GM21423 (cell line): ENCODE measurements at regions not wholly inside any gene's neighbourhood (a gene's known extent, or its start where the extent isn't known, plus 50 kb on each side); places are given as distances from the start of the nearest gene placed in this dataset.

ENCODE experiments used
- ATAC-seq: cut with Tn5 transposase; IDR thresholded peaks from one replicate; pipeline ENCODE4 v1.9.1; 2021; ENCODE audit warnings: mild to moderate bottlenecking, moderate library complexity; ENCODE audit not compliant: unreplicated experiment

DNA sequence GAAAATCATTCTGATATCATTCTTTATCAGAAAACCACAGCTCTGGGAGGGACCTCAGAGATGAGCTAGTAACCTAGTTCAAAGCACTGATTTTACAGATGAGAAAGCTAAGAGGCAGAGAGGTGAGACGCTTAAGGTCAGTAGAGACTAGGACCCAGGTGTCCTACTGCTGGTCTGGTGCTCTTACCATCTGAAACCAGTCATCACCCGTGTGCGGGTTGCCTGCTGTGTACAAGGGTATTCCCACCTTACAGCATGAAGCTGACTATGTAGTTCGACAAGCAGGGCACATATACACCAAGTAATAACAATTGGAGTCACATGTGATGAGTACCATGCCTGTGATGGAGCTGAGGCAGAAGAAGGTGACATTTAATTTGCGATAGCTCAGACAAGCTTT is 133.7 kb downstream of the ADAMTS15 start:
- no peak for ATAC-seq

DNA sequence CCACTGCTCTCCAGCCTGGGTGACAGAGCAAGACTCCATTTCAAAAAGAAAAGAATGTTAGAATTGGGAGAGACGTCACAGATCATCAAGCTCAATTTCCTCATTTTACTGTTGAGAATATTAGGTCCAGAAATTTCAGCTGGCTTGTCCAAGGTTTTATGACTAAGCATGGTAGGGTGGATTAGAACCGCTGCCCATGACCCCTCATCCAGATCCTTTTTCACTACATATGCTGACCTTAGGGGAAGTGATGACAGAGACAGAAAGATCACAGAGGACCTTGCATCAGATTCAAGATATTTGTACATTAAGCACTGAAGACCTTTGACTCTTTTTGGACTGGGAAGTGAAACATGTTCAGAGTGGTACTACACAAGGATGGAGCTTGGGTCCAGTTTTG is 134.5 kb downstream of the ADAMTS15 start:
- no peak for ATAC-seq

DNA sequence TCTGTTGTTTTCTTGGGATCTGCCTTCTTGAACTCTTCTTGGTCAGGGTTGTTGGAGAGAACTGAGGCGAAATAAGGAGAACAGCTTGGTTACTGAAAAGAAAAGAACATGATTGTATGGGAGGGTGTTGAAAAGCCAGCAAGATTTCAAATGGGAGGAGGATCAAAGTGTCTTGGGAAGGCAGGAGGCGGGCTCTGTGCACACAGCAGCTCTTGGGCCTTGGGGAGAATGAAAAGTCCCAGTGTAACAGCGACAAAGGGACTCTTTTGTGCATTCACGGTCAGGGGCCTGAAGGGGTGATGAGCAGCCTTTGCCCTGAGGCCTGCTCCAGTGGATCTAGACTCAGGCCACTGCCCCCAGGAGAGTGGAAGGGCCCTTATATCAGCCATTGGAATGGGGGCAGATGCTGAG is 135.4 kb downstream of the ADAMTS15 start:
- no peak for ATAC-seq

DNA sequence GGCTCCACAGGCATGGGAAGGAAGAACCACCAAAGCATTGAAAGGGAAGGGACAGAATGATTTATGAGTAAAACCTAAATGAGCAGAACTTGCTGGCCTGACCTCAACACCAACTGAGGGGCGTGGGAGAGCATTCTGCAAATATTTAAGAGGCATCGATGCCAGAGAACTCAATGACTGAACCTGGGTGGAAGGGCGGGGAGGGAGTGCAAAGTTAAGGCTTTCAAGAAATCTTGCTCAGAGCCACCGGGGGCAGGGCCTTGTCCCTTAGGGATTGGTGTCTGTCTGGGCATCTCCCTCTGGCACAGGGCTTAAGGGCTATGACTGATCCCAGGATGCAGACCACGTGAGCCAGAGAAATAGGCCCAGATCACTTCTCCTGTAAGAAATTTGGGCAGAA is 137.1 kb downstream of the ADAMTS15 start:
- no peak for ATAC-seq

DNA sequence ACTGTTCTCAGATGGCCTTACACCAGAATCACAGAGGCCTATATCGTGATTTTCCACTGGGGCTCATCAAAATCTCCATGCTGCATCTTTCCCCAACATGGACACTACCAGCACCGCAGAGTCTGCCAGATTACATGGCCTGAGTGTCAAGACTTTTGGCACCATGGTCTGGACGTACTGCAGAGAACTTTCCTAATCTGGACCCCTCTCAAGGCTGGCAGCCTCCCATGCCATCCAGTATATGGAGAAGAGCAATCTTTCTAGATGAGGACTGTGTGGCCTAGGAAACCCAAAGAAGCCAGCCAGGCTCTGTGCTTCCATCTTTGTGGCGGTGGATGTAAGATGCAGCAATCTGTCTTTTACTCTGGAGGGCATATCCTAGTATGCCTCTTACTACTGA is 139.2 kb downstream of the ADAMTS15 start:
- ATAC-seq: no peak

DNA sequence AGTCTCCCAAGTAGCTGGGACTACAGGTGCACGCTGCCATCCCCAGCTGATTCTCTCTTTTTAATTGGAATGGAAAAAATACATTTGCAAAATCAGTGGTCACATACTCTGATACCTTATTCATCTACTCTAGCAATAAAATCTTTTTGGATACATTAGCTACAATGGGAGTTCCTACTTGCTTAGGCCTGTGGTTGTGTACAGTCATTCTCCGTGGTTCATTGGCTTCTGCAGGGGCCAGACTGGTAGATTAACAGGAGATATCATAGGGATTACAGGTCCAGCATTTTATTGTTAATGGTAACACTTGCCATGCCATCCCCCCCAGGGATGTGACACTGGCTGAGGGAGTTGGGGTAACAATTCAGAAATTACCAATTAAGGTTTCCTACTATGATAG is 140.0 kb downstream of the ADAMTS15 start:
- ATAC-seq: no peak

DNA sequence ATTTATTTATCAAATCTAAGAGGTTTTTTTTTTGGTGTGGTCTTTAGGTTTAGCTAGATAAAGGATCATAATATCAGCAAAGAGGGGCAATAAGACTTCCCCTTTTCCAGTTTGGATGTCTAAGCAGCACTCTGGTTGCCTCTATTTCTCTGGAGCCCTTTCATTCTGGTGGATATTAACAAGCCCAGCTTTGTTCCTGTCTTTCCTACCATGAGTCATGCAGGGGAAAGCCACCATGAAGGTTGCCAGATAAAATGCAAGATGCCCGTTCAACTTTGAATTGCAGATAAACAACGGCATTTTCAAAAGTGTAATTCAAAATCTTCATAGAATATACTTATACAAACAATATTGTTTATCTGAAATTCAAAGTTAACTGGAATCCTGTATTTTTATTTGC is 143.6 kb downstream of the ADAMTS15 start:
- ATAC-seq: no peak

DNA sequence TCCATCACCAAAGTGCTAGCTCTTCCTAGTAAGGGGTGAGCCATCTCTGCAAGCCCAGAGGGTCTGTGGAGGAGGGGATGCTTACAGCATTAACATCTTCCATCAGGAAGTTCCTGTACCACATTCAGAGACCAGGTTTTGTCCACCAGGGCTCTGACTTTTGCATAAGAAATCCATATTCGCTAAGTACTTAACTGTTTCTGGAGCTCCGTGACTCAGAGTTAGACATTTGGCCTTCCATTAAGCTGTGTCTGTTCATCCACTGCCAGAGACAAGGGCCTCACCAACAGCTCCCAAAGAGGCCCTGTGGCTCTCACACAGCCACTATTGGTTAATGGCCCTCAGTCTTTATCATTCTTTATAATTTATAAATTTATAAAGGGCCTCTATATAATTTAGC is 144.6 kb downstream of the ADAMTS15 start:
- no peak for ATAC-seq

DNA sequence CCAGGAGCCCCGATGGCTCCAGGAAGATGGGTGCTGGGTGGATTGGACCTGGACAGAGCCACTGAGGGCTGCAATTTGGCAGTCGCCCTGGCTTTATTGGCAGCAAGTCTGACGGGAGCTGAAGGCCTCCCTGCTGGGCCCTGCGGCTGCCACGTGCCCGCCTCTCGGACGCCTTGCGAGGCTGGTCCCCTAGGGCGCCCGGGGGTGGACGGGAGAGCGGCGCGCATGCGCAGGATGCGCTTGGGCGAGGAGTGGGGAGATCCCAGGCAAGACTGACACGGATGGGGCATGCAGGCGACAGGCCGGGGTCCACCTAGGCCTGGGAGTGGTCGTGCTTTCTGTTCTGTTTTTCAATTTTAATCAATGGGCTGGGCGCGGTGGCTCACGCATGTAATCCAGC is 150.0 kb downstream of the ADAMTS15 start:
- no peak for ATAC-seq

DNA sequence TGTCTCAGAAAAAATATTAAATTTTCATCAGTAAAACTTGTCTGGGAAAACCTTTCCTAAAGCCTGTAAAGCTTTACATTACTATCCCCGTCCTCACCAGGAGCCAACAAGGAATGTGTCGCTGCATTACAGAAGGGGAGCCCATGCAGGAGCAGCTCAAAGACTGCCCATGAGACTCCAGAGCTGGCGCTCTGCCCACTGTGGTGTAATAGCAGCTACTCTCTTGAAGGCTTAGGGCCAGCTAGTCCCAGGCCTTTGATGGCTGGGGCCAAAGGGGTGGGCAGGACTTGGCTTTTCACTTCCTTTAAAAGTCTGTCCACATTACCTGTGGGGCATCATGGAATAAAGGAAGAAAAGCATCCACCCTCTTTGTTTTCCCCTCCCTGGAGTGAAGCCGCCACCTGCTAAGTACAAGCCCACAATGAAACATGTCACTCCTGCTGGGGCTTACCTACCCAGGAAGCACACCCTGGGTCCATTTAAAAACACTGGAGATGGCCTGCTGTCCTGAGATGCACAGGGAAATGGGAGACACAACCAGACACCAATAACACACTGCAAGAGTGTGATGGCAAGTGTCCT is 150.7 kb downstream of the ADAMTS15 start:
- no peak for ATAC-seq

DNA sequence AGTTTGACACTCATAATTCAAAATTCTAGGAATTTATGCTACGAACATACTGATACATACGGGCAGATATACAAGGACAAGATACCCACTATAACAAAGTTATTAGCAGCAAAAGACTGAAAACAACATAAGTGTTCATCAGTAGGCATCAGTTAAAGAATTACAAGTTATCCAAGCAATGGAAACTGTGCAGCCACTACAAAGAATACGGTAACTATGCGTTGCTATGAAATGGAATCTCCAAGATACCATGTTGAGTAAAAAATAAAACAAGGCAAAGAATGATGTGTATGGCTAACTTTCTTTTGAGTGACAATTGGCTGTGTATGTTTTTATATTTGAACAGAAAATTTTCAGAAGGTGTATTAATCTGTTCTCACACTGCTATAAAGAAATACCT is 151.7 kb downstream of the ADAMTS15 start:
- ATAC-seq: no peak

DNA sequence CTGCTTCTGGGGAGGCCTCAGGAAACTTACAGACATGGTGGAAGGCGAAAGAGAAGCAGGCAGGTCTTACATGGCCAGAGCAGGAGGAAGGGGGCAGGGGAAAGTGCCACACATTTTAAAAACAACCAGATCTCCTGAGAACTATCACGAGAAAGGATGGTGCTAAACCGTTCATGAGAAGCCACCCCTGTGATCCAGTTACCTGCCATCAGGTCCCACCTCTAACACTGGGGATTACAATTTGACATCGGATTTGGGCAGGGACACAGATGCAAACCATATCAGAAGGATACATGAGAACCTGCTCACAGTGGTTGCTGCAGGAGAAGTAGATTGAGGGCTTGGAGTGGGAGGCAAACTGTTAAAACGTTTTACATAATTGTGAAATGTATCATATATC is 152.2 kb downstream of the ADAMTS15 start:
- no peak for ATAC-seq

DNA sequence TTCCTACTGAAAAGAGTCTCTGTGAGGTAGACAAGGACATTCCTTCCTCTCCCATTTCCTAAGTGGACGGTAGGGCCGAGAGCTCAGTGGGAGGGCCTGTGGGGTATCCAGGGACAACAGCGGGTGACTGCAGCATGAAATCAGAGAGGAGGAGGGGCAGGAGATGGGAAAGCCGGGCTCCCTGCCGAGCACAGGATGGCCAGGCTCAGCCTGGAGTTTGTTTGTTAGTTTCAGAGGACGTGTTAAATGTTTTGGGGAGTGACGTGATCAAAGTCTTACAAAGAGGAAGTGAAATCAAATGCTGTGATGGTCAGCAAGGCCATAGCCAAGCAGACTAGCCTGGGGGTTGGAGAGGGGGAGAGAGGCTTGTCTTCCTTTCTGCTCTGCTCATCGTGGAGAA is 152.7 kb downstream of the ADAMTS15 start:
- ATAC-seq: no peak

DNA sequence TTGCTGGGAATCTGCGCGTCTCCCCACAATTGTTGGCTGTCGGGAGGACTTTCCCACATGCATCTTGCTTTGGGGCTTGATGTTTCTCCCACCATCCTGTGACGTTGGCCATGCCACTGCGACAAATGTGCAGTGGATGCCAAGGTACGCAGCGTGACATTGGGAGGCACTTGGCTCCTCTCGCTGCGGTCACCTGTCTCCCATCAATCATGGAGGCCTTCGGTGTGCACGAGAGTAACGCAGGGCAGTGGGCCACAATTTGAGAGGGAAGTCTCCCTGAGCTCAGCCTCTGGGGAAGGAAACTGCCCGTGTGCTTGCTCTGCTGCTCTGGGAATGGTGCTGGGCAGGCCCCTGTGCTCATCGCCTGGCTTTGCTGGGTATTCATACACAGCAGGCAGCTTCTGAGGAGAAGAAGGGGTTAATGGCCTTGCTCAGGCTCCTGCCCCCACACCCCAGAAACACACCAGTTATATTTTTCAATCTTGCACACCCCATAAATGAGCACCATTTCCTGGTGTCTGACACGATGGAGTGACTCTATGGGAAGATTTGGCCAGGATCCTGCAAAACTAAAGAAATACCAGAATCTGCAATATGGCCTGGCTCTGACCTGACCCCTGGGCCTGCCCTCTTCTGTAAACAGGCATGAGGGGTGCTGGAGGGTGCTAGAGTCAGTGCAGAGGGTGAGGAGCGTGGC is 153.5 kb downstream of the ADAMTS15 start:
- no peak for ATAC-seq

DNA sequence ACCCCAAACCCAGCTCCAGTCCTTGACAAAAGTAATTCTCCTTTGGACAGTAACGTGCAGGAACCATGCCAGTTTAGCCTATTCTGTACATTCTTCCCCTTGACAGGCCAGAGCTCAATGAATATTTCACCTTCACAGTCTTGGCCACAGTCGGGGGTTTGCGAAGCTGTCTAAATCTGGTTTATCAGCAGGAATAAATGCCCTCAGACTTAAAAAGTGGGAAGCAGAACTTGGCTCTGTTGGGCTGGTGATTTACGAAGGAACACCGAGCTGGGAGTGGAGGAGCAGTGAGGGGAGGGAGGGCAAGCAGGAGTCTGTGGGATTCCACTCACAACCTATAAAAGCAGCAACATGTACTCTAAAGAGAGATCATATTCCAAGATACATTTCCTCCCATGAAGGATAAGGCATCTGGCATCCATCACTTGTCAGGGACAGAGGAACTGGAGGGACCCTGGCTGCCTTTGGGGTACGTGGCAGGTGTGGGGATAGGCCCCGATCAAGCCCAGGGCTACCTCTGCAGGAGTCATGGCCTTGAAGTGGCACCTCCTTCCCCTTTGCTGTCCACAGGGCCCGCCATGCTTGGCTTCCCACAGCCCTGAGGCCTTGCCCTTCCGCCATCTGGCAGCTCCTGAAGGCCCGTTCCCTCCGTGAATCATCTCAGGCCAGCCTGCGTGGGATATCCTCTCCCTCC is 154.3 kb downstream of the ADAMTS15 start:
- ATAC-seq: no peak

DNA sequence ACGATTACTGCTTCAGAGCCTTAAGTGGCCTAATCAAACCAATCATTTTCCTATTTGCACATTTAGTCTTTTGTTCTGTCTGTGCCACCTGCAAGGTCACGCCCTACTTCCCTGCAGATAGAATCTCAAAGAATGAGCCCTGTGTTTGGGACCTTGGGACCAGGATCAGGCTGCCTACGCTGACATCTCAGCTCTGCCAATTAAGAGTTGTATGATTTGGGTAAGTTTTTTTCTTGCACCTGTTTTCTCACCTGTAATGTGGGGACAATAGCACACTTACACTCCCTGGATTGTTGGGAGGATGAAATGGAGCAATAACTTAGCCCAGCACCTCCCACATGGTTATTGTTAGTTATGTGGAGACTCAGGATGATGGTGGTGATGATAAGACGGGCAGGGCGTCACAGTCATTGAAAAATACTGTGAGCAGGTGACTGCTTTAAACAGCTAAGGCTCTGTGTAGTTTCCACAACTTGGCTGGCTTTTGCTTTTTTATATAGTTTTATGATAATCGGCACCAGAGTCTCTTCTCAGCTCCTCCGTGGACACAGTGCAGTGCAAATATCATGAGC is 155.0 kb downstream of the ADAMTS15 start:
- ATAC-seq: no peak

DNA sequence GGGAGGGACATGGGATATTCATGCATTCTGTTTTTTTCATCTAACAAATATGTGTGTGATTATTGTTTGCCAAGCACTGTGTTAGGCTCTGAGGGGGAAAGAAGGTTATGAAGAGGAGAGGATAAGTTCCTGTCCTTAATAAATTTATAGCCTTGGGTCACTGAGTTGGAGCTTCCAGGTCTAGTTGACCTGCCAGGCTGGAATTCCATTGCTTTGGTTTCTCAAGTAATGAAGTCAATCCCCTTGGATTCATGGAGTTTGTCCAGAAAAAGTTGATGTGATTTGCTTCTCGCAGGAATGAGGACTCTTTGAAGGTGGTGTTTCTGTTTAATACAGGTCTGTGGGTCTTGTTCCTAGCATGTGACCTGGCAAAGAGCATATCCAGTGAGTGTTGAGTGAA is 156.2 kb downstream of the ADAMTS15 start:
- no peak for ATAC-seq

DNA sequence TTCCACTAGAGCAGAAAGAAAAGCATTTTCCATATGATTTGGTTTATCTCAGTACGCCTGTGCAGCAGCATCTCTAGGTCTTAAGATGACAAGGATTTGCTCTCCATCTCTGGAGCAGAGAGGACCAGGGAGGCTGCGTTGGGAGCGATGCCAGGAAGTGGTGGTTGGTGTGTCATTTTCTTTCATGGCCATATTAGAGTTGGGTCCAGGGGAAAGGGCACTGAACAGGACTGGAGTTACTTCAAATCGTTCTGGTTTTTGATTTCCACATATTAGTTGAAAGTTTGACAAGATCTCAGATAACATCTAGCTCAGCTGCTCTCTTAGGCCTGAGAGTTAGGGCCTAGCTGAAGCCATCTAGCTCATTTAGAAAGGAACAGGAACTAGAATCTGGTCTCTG is 157.7 kb downstream of the ADAMTS15 start:
- no peak for ATAC-seq

DNA sequence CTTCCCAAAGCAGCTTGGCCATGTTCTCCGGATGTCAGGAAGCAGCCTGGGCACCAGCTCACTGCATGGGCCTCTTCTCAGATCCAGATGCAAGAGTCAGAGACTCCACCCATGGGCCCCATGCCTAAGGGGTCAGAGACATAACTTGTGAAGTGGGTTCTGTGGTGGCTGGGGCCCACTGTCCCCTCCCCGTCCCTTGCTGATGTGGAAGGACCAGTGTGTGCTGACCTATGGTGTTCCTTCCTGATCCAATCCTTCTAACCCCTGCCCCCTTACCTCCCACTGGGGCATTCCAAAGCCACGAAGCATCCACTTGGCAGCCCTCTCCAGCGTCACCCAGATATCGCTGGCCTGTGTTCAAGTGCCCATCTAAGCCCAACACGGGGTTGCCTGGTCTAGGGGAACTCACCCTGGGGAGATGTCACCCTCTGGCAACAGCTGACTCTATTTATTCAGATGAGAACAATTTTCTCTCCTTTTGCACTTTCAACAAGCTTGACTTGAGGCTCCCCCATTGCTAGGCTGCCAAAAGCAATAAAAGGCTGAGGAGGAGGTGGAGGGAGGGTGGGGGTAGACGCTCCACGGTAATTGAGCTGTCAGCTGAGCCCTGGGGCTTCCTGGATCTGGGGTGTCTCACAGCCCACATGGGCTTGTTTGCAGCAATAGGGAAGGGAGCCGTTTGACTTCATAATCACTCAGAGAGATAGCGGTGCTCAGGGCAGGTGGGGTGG is 158.5 kb downstream of the ADAMTS15 start:
- ATAC-seq: no peak

DNA sequence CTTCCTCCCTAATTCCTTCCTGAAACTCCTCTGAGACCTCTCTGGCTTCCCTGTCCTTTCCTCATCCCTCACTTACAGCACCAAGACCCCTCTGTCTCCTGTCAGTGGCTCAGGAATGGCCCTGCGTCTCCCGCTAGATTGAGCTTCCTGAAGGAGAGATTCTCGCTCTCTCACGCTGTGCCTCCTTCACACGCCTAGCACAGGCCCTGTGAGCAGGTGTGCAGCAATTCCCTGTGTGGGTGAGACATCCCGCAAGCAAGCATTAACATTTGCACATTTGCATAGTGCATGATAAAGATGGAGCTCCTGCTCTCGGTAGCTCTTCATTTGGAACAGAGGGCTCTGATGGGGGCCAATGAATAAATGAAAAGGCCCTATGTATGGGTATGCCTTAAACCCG is 159.8 kb downstream of the ADAMTS15 start:
- no peak for ATAC-seq
